ENCODE measurements at regions not wholly inside any gene's neighbourhood (a gene's known extent, or its start where the extent isn't known, plus 50 kb on each side); places are given as distances from the start of the nearest gene placed in this dataset.

DNA sequence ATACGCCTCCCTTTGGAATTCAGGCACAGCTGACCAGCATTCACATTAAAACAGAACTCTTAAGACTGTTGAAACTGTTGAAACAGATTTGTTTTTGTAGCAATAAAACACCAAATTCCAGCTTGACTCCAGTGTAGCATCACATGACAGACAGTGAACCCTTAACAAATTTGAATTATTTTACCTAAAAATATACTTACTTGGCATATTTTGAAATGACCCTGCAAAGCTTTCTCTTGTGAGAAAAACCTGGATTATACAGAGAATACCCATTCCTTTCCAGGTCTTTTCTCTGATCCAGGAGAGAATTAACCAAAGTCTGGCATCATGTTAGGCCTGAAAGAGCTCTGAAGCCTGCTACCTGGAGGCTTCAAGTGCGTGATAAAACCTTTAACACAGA, 410.3 kb downstream of the FOXG1 start:
- no peak for DNase-seq (ENCODE audit: low read depth)
- no peak overlapping the region for H3K4me3 ChIP-seq (ENCODE audit: low read depth, low read length)
- in situ Hi-C loops (cut with HindIII; ENCODE audit: low sequenced_read_pairs): no loop called here
- TF ChIP-seq, protein P1, sequence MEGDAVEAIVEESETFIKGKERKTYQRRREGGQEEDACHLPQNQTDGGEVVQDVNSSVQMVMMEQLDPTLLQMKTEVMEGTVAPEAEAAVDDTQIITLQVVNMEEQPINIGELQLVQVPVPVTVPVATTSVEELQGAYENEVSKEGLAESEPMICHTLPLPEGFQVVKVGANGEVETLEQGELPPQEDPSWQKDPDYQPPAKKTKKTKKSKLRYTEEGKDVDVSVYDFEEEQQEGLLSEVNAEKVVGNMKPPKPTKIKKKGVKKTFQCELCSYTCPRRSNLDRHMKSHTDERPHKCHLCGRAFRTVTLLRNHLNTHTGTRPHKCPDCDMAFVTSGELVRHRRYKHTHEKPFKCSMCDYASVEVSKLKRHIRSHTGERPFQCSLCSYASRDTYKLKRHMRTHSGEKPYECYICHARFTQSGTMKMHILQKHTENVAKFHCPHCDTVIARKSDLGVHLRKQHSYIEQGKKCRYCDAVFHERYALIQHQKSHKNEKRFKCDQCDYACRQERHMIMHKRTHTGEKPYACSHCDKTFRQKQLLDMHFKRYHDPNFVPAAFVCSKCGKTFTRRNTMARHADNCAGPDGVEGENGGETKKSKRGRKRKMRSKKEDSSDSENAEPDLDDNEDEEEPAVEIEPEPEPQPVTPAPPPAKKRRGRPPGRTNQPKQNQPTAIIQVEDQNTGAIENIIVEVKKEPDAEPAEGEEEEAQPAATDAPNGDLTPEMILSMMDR (IDR thresholded peaks at IDR 0.05; ENCODE audit: low read depth, low read length, missing control alignments): no peak

DNA sequence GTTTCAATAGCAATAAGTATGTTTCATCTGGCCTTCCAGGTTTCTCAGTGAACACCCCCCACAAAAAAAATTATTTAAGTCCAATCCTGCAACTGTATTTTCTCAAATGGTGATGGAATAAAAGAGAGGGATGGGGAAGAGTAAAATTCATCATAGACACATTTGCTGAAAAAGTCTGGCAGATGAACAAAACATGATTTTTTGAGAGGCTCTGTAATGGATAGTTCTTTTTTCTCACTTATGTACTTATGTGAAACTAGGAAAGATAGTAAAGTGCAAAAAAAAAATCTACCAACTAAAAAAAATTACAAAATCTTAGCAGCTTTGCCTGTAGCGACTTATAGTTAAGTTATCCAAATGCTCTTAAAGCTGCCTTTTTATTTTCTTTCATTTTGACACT, 412.4 kb downstream of the FOXG1 start:
- no peak for DNase-seq (ENCODE audit: low read depth)
- in situ Hi-C loops (cut with HindIII; ENCODE audit: low sequenced_read_pairs): no loop called here
- no peak overlapping the region for H3K4me3 ChIP-seq (ENCODE audit: low read depth, low read length)
- TF ChIP-seq, protein P1 (IDR thresholded peaks at IDR 0.05; ENCODE audit: low read depth, low read length, missing control alignments): no peak

DNA sequence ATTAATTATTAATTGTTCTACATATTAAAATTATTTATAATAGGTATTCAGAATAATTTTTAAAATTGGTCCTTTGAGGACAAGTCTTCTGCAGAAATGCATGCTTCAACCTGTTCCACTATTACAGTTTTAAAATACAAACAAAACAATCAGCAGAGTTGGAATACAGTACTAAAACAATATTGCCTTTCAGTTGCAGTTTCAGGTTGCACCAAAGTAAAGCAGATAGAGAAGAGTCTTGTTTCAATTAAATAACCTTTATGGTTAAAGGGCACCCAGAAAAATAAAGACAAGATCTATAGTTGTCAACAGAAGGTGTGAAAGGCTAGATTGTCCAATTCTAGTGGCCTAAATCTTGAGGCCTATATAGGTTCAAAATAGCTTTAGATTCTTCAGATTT, 424.5 kb downstream of the FOXG1 start:
- DNase-seq (ENCODE audit: low read depth): no peak
- in situ Hi-C loops (cut with HindIII; ENCODE audit: low sequenced_read_pairs): no loop called here
- H3K4me3 ChIP-seq (ENCODE audit: low read depth, low read length): no peak overlapping the region
- TF ChIP-seq, protein P1 (IDR thresholded peaks at IDR 0.05; ENCODE audit: low read depth, low read length, missing control alignments): no peak

DNA sequence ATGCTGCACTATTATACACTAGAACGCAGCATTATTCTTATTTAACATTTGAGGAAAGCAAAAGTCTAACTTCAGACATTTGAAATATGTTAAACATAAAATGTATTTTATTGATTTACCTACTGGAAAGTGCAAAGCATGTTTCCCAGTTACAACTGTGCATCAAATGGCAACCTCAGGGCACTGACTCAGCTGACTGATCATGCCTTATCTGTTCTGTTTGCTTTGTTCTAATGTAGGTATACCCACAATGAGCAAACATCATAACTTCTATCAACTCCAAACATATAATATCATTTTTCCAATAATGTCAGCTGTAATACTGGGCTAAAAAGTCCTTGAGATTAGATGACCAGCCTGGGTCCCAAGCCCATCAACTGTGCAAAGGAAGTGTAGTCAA, 431.0 kb downstream of the FOXG1 start:
- in situ Hi-C loops (cut with HindIII; ENCODE audit: low sequenced_read_pairs): no loop called here
- no peak for DNase-seq (ENCODE audit: low read depth)
- H3K4me3 ChIP-seq (ENCODE audit: low read depth, low read length): no peak overlapping the region
- TF ChIP-seq, protein P1 (IDR thresholded peaks at IDR 0.05; ENCODE audit: low read depth, low read length, missing control alignments): no peak

DNA sequence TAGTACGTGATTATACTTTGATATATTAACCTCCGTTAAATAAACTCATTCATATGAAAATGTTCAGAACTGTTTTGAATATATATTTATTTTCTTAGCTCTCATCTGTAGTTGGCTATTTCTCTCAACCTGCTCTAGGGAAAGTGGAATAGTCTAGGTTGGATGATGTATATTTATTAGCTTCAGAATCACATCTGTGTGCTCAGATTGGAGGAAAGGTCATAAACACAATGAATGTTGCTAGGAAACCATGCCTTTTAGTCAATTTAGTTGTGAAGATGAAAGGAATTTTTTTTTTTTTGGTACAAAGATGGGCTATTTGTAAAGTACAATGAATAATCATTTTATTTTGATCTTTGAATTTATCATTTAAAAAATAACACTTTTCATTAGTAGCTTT, 439.1 kb downstream of the FOXG1 start:
- no peak overlapping the region for H3K4me3 ChIP-seq (ENCODE audit: low read depth, low read length)
- in situ Hi-C loops (cut with HindIII; ENCODE audit: low sequenced_read_pairs): no loop called here
- TF ChIP-seq, protein P1 (IDR thresholded peaks at IDR 0.05; ENCODE audit: low read depth, low read length, missing control alignments): no peak
- DNase-seq (ENCODE audit: low read depth): no peak

DNA sequence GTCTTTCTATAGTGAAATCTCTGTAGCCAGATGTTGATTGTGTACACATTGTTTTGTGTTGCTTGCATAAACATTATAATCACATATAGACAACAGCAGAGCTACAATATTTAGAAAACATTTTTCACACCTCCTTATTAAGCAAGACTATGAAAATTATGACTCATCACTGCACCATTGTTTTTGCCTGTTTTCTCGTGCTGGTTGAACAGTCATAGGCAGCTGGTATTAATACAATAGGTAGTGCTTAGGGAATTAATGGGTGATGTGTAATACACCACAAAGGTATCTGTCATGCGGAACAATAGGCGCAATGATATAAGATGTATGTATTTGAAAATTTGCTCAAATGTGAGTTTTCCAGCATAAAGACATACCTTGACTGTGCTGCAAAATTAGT, 449.3 kb downstream of the FOXG1 start:
- no peak overlapping the region for H3K4me3 ChIP-seq (ENCODE audit: low read depth, low read length)
- in situ Hi-C loops (cut with HindIII; ENCODE audit: low sequenced_read_pairs): no loop called here
- TF ChIP-seq, protein P1 (IDR thresholded peaks at IDR 0.05; ENCODE audit: low read depth, low read length, missing control alignments): no peak
- DNase-seq (ENCODE audit: low read depth): no peak

Measured in astrocyte of the cerebellum (primary cell).